Hippocampal formation (tissue), 2 donors: ENCODE measurements at regions not wholly inside any gene's neighbourhood (a gene's known extent, or its start where the extent isn't known, plus 50 kb on each side); places are given as distances from the start of the nearest gene placed in this dataset.
"Not testable (repeated sequence)": the region's sequence is repeated elsewhere in the genome, so short reads cannot be mapped to it uniquely, and the experiment has no call there.

Experiments
- DNase-seq, 2 donors: peaks; one replicate each; lab custom pipeline; 2025; lab: John Stamatoyannopoulos, UW

DNA sequence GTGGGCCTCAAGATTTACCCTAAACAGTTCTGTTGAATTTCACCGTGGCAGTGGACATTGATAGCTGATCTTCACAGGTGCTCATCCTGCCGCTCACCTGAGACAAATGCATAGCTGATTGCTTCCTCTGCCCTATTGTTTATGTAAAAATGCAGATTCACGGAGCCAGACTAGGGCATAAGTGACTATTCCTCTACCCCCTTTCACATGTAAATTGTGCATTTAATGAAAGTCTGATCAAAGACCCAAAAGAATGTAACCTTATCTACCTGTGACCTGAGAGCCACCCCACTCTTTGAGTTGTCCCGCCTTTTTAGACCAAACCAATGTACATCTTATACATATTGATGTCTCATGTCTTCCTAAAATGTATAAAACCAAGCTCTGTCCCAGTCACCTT, 312.4 kb upstream of the CDH5 start:
- no peak for DNase-seq

DNA sequence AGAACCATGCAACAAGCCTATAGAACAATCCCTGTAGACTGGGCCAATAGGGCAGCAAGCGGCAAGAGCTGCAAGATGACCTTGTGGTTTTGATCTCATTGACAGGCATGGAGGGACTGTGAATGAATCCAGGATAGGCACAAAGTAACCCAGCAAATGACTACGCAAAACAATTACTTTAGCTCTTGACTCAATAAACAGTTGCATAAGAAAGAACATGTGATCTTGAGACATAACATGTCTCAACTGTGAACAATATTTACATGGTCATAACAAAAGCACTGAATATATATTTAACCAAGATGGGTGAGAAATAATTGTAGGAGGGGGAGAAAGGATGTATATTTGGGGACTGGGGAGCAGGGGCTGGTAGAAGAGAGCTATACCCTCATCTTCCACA, 313.7 kb upstream of the CDH5 start:
- no peak for DNase-seq

DNA sequence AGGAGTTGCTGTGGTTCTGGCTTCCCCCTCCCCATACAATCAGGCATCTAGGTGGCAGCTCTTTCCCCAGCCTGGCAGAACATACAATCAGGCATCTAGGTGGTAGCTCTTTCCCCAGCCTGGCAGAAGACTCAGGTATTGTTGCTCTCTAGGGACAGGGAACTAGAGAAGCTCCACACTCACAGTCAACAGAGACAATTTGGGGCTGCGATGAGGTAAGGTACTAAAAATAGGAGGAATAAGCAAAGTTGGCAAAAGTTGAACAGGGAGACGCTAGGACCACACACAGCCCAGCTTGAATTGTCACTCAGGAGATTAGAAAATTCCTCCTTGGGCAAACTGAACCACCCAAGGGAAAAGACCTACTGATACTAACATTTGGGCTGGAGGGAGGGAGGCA, 315.5 kb upstream of the CDH5 start:
- DNase-seq = no peak

DNA sequence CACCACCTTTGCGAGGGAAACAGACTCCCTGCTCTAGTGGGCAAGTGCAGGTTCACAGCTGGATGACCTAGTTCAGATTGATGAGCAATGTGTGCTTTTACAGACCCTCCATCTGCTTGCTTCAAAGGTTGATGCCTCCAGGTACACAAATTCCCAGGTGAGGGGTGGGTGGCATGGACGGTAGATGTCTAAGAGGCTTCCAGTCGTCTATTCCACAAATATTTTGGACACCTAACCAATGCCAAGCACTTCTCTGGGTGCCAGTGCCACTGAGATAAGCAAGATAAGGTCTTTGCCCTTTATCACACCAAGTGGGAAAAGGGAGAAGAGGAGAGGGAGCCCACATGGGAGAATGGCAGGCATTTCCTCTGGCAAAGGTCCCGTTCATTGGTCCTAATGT, 316.6 kb upstream of the CDH5 start:
- DNase-seq = no peak

DNA sequence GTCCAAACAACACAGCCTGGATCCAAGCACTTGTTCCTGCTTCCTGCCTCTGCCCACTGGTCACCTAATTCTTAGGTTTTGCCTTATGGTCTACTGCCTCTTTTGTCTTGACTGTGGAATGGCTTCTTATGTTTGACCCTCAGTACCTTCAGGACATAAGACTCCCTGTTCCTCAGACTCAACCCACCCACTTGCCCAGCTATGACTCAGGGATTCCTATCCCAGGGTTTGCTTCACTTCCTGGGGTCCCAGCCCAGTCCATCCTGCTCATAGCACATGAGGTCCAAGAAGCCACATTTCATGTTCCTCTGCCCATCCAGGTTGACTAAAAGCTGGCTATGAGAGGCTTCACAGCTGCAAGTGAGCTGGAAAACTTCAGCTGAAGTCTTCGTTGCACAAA, 320.9 kb upstream of the CDH5 start:
- DNase-seq = no peak

DNA sequence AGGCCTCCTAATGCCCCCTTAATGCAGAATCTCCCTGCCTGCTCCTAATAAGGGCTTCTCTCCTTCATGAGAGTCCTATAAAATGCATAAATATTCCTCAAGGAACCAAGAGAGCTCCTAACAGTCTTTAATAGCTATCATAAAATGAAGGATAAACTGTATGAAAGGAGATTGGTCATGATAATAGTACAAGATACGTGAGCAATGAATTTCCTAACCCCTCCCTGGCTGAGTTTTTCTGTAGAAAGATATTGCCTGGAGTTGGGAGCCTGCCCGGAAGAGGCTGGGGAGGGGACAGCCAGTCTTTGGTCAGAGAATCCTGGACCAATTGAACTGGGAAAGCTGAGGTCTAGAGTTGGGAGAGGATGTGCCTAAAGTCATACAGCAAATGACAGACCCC, 321.9 kb upstream of the CDH5 start:
- no peak for DNase-seq

DNA sequence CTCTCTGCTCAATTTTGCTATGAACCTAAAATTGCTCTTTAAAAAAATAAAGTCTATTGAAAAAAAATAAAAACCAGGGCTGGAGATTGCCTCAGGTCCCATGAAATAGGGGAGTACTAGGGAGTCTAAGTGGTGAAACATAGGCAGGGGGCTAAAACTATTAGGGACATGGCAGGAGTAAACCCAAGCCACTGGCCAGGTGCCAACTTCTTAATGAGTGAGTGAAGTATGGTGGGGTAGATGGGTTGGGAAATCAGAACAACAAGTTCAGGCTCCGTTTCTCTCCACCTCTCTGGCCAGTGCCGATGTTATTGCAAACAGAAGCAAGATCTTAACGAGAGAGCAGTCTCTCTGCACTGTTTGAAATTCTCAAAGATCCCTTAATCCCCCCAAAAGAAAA, 322.4 kb upstream of the CDH5 start:
- no peak for DNase-seq

DNA sequence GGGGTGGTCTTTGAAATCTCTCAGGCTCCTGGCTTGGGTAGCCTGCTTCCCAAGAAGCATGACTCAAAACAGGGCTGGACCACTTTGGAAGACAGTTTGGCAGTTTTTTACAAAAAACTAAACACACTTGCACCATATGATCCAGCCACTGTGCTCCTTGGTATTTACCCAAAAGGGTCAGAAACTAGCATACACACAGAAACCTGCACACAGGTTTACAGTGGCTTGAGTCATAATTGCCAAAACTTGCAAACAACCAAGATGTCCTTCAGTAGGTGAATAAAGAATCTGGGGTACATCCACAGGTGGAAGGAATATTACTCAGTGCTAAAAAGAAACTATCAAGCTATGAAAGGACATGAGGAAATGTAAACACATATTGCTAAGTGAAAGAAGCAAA, 323.2 kb upstream of the CDH5 start:
- DNase-seq = no peak

DNA sequence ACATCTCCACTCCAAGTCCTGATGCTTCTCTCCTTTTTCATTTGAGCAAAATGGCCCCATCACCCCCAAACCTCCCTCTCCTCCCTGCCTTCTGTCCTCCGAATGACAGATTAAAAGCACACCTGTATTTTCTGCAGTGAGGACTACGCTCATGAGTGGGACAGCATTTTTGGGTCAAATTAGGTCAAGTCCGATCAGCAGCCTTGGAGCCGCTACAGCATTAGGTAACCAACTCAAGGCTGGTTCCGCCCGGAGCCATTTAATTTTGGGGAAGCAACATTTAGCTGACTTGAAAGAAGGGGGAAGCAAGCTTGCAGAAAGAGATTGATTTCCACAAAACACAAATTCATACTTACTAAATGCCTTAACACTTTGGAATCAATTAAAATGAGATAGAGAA, 324.1 kb upstream of the CDH5 start:
- DNase-seq = no peak

DNA sequence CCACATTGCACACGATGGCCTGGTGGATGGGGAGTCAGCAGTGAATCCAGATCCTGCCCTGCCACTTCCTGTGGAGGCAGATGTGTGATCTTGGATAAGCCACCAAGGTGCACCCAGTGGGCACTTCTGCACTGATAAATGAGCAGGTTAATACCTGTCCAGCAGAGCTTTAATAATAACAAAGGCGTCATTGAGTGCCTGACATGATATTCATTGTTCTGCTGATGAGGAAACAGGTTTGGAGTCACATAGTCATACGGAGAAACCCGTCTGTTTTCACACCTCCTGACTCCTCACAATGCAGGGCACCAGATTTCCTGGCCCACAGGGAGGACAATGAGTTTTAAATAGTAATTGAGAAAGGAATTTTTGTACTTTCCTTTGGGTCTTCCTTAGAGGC, 324.6 kb upstream of the CDH5 start:
- no peak for DNase-seq

DNA sequence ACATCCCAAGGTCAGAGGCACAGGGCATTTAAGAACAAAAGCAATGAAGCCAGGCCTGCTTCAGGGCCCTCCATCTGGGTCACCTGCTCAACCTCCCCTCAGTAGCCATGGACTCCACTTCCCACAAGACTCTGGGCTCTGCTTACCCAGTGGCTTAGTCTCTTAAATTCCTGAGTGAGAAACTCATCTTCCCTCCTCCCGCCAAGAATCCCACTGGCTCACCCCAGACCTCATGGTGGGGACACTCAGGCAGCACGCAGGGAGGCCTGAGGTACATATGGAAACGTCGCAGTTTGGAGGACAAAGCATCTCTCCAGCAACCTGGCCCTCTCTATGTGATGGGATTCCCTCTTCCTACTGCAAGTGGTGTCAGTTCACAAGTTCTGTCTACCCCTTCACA, 326.7 kb upstream of the CDH5 start:
- no peak for DNase-seq

DNA sequence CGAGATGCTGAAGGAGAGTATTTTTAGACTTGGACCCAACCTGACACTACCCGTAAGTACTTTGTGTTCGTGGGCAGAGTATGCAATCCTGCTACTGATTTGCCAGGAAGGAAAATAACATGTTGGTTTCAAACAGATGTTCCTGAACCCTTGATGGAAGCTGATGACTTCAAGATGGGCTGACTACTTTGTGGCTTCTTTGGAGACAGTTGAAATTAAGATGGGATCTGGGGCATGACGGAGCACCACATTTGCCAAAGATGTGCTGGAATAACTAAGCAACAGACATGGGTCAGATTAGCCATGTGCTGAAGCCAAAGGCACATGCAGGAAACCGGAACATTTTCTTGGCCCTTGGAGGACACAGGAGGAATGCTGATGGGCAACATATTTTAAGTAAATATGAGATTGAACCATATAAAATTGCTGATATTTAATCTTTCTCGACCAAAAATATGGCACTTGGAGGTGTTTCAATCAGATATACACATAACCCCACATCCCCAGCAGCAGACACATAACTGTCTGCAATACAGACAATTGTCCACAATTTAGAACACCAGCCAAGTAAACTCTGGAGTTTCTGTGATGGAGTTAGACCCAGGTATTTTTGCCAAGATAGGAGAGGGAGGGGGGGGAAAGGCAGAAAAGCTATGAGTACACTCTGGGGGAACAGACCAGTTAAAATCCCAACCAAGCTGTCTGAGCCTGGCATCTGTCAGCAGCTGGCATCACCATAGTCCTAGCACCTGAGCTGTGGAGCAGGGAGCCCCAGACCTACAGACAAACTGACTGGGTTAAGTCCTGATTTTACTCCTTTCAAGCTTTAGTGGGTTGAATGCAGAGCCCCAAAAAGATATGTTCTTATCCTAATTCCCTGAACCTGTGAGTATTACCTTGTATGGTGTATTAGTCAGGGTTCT, 329.4 kb upstream of the CDH5 start:
- DNase-seq = no peak

DNA sequence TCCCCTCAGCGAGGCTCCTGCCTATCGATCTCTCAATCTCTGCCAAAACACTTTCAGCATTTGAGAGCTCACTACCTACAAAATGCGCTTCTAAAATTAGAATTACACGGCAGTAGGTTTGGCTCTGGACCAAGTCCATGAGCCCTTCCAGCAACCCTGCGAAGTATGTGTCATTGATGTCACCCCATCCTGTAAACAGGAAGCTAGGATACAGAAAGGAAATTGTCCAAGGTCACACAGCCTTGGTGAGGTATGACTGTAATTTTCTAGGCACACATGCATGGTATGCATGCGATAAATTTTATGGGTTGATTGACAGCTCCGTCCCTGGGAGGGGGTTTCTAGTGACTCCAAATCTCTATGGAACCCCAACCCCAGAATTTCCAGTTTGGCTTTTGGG, 330.3 kb upstream of the CDH5 start:
- no peak for DNase-seq

DNA sequence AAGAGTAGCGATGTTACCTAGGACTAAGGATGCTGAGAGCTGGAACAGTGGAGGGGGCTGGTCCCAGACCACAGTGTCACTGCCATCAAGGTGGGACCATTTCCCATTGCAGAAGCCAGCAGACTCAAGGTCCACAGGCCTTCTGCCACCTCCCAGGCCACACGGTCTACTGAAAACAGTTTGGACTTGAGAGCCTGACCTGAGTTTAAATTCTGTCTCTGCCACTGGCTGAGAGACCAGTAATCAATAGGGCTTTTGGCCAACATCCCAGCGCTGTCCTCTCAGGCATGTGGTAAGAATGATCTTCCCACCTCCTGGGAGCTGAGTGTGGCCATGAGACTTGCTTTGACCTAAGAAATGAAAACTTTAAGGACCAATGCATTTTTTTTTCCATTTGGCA, 331.4 kb upstream of the CDH5 start:
- DNase-seq = no peak

DNA sequence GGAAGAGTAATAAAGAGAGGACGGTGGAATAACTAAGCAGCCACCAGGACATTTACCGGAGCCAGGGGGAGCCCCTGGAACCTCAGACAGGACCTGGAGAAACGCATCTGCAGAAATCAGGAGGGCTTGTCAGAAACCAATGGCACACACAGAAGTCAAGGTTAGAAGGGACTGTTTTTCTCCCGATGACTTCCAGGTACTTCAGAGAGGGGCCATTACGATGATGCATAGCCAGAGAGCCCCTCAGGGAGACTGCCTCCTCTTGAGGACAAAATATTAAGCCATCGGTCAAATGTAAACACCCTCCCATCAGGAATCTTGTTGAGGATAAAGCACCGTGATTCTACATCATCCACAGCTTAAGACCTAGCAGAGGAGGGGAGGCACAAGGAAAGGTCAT, 333.6 kb upstream of the CDH5 start:
- DNase-seq = no peak

DNA sequence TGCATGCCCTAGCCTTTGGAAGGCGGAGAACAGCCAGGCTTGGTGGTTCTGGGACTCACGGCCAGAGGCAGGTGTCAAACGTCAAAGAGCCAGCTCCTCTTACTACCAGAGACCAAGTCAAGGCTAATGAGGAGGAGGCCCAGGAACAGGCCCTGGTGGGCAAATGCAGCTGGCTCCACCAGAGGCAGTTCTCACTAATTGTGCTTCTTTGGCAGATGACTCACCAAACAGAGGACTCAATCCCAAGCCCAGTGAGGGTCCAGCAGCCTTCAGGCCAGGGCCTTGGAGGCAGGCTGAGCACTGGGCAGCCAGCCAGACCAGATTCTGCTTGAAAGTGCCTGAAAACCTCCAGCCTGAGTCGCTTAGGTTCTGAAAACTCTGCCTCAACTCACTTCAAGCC, 336.5 kb upstream of the CDH5 start:
- no peak for DNase-seq

DNA sequence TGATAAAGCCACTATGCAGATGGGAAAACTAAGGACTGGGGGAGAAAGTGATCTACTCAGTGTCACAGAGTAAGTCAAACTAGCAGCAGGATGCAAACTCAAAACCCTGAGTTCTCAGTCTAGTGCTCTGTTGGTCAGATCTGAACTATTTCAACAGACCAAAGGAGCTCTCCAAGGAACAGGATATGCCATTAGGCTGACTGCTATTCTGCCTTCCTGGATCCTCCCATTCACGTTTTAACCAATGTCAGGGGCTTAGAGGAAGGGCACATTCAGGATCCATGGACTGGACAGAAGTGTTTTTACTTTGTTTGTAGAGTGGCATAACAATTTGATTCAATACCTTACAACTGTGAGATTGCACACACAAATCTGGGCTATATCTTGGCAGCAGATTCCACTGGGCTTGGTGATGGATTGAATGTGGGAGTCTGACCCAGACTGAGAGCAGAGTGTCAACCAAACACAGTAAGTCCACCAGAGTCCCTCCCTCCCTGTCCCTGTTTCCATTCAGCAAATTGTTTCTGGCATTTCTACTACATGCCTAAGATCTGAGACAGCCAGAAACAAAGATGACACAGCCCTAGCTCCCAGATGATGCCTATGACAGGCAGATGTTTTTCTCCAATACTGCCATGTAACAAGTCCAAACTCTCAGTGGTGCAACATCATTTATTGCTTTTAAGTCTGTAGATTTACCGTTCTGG, 337.8 kb upstream of the CDH5 start:
- DNase-seq = no peak

DNA sequence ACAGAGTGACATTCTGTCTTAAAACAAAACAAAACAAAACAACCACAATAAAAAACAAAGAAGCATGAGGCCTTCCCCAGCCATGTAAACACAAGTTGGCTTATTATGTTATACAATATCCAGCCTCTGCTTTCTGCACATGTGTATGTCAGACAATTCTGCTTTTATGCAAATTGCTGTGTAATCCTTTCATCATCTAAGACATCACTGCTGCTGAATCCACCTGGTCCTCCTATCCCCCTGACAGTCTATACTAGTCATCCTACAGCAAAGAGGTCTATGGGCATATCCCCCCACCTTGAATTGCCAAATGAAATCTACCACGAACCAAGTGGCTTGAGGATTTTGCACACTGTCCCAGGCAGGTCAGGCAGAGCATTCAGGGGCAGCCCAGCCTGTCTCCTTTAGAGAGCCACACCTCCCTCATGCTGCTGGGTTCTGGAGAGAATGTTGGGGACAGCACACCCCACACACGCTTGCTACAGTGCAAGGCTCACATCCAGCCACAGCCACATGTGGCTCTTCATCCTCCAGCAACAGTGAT, 339.6 kb upstream of the CDH5 start:
- no peak for DNase-seq

DNA sequence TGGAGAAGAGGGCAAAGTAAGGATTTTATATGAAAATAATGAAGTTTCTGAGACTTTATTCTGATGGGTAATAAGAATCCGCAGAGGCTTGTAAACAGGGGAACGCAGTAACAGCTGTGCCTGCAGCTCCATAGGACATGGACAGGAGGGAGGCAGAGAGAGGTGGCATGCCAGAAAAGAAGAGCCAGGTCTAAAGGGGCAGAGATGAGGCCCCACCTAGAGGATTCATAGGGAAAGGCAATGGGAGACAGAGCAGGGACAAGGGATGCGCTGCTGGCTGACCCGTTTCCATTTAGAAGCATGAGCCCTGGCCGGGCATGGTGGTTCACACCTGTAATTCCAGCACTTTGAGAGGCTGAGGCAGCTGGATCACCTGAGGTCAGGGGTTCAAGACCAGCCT, 340.3 kb upstream of the CDH5 start:
- no peak for DNase-seq

DNA sequence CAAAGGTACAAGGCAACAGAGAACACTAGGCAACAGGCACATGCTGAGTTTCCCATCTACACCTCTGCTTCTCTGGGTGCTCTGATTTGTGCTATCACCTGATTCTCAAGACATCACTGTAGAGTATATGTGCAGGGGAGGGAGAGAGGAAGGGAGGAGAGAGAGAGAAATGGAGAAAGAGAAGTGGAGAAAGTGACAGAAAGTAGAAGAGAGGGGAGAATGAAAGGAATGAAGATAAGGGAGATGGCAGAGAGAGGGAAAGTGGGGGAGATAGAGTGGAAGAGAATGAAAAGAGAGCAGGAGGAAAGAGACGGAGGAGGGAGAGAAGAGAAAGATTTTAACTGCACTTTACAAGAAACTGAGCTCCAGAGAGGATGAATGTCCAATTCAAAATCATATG, 340.7 kb upstream of the CDH5 start:
- no peak for DNase-seq

DNA sequence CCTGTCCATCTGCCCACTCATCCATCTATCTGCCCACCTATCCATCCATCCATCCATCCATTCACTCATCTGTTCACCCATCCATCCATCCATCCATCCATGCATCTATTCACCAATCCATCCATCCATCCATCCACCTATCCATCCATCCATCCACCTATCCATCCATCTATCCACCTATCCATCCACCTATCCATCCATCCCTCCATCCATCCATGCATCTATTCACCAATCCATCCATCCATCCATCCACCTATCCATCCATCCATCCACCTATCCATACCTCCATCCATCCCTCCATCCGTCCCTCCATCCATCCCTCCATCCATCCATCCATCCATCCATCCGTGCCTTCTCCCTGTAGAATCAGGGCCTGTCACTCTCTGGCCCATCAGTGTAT, 341.9 kb upstream of the CDH5 start:
- not testable (repeated sequence) for DNase-seq

DNA sequence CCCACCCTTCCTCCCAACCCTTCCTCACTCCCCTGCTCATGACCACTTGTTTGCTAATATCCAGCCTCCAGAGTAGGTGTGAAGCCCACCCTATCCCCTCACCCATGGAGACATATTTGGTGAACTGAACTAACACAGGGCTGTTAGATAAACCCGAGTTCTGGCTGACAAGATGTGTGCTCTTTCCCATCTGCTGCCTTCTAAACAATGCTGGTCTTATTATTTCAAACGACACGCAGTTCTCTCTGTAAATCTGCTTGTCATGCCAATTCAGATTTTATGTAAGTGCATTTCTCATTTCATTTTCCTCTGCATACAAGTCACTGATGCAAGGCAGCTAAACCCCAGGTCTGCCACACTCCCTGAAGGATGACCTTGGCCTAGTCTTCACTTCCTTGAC, 343.0 kb upstream of the CDH5 start:
- no peak for DNase-seq

DNA sequence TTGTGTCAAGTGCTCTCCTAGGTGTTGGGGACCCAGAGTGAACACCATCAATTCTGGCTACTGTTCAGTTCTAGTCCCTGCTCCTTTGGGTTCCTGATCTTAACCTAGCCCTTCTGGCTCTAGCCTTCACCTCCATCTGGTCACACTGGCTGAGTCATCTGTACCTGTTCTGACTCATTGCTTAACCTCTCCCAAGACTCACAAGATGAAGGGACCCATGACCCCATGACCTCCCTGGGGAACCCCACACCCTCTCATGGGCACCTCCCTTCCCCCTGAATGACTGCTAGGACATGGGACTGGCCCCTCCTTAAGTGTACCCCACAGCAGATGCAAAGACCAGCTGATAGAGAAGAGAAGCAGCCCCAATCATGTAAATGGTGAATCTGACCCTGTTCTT, 345.8 kb upstream of the CDH5 start:
- no peak for DNase-seq
